ENCODE measurements at regions not wholly inside any gene's neighbourhood (a gene's known extent, or its start where the extent isn't known, plus 50 kb on each side); places are given as distances from the start of the nearest gene placed in this dataset.

- intact Hi-C loops (cut with DNase I; ENCODE audit: low total_unique reads): no loop called here
- H3K4me3 ChIP-seq (ENCODE audit: low read depth, poor library complexity, severe bottlenecking): no peak overlapping the region
- no peak for DNase-seq (ENCODE audit: low spot score in 2 of 2)
- TF ChIP-seq CTCF (IDR thresholded peaks at IDR 0.05): no peak
- TF ChIP-seq POLR2A (IDR thresholded peaks at IDR 0.05): no peak
Measured at GRCh38 chr11:112615238-112615637, 346.0 kb upstream of the NCAM1 start.

- no peak for TF ChIP-seq POLR2A (IDR thresholded peaks at IDR 0.05)
- no peak for TF ChIP-seq CTCF (IDR thresholded peaks at IDR 0.05)
- H3K4me3 ChIP-seq (ENCODE audit: low read depth, poor library complexity, severe bottlenecking): no peak overlapping the region
- intact Hi-C loops (cut with DNase I; ENCODE audit: low total_unique reads): no loop called here
- no peak for DNase-seq (ENCODE audit: low spot score in 2 of 2)
Measured at GRCh38 chr11:112615891-112616290, 345.3 kb upstream of the NCAM1 start.

GRCh38 chr11:112616327-112617097 lies 344.7 kb upstream of the NCAM1 start:
- intact Hi-C loops (cut with DNase I; ENCODE audit: low total_unique reads): no loop called here
- no peak overlapping the region for H3K4me3 ChIP-seq (ENCODE audit: low read depth, poor library complexity, severe bottlenecking)
- TF ChIP-seq POLR2A (IDR thresholded peaks at IDR 0.05): no peak
- TF ChIP-seq CTCF (IDR thresholded peaks at IDR 0.05): no peak
- 84 to 89% methylated on average over 4 of the region's 4 CpGs for WGBS, 2 donors
- no peak for DNase-seq (ENCODE audit: low spot score in 2 of 2)

- H3K4me3 ChIP-seq (ENCODE audit: low read depth, poor library complexity, severe bottlenecking): no peak overlapping the region
- DNase-seq (ENCODE audit: low spot score in 2 of 2): no peak
- TF ChIP-seq POLR2A (IDR thresholded peaks at IDR 0.05) (no peak), CTCF (IDR thresholded peaks at IDR 0.05) (no peak)
- intact Hi-C loops (cut with DNase I; ENCODE audit: low total_unique reads): no loop called here
- 86 to 97% methylated on average over 2 of the region's 2 CpGs for WGBS, 2 donors
Measured at GRCh38 chr11:112617098-112617425, 344.2 kb upstream of the NCAM1 start.

GRCh38 chr11:112617977-112618826 lies 343.0 kb upstream of the NCAM1 start:
- no peak for DNase-seq (ENCODE audit: low spot score in 2 of 2)
- TF ChIP-seq CTCF (IDR thresholded peaks at IDR 0.05) (no peak), POLR2A (IDR thresholded peaks at IDR 0.05) (no peak)
- intact Hi-C loops (cut with DNase I; ENCODE audit: low total_unique reads): no loop called here
- WGBS, 2 donors: 81% methylated on average over 13 of the region's 13 CpGs
- H3K4me3 ChIP-seq (ENCODE audit: low read depth, poor library complexity, severe bottlenecking): no peak overlapping the region
